ENCODE measurements at regions not wholly inside any gene's neighbourhood (a gene's known extent, or its start where the extent isn't known, plus 50 kb on each side); places are given as distances from the start of the nearest gene placed in this dataset.
"Not testable (repeated sequence)": the region's sequence is repeated elsewhere in the genome, so short reads cannot be mapped to it uniquely, and the experiment has no call there.

DNA sequence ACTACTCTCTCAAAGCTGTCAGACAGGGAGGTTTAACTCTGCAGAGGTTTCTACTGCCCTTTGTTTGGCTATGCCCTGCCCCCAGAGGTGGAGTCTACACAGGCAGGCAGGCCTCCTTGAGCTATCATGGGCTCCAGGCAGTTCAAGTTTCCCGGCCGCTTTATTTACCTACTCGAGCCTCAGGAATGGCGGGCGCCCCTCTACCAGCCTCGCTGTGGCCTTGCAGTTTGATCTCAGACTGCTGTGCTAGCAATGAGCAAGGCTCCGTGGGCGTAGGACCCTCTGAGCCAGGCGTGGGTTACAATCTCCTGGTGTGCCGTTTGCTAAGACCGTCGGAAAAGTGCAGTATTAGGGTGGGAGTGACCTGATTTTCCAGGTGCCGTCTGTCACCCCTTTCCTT is 124.3 kb downstream of the PTCHD1 start:
- not testable (repeated sequence) for DNase-seq (ENCODE audit: low read depth)

DNA sequence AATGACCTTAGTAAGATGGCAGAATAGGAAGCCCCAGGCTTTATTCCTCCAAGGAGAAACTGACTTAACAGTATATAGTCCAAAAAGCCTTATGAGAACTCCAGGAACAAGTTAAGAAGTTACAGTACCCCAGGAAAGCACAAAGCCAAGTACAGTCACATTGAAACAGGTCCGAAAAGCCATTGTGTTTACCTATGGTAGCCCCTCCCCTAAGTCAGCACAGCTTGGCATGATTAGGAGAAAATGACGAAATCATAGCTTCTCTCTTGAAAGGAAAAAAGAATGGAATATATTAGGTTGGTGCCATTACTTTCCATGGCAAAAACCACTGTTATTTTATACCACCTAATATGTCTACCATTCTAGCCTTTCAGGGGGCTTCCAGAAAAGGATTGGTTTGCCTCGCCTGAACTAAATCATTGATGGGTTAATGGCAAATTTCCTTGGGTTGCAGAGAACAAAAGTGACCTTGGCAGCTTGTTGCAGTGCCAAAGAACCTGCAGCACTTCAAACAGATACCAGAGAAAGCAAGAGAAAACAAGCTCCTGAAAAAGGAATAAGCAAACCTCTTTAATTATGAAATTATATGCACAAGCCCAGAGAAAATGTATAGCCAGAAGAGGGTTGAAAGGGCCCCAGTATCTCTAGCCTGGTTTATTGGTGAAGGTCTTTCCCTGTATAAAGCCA is 130.6 kb downstream of the PTCHD1 start:
- no peak for DNase-seq (ENCODE audit: low read depth)

DNA sequence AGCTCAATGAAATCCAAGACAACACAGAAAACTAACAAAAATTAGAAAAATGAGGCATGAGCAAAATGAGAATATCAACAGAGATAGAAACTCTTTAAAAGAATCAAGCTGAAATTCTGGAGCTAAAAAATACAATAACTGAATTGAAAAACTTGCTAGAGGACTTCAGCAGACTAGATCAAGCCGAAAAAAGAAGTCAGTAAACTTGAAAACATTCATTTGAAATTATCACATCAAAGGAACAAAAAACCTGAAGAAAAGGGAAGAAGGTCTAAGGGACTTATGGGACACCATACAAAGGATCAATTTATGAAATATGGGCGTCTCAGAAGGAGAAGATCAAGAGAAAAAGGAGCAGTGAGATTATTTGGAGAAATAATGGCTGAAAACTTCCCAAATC is 131.3 kb downstream of the PTCHD1 start:
- DNase-seq (ENCODE audit: low read depth): no peak

DNA sequence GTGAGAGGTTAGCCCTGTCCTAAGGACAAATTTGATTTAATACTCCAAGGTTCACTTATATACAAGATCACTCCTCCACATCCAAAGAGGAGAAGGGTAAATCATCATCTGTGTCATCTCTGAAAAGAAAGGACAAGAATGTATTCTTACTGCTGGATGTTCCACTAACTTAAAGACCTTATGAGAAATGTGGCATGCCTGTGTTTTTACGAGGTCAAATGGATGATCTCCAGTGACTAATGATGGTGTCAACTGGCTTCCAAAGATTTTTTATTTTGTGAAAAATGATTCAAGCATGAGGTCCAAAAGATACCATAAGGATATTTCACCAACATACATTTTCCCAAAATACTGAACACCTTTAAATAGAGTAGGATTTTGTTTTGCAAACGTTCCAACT is 143.4 kb downstream of the PTCHD1 start:
- no peak for DNase-seq (ENCODE audit: low read depth)

DNA sequence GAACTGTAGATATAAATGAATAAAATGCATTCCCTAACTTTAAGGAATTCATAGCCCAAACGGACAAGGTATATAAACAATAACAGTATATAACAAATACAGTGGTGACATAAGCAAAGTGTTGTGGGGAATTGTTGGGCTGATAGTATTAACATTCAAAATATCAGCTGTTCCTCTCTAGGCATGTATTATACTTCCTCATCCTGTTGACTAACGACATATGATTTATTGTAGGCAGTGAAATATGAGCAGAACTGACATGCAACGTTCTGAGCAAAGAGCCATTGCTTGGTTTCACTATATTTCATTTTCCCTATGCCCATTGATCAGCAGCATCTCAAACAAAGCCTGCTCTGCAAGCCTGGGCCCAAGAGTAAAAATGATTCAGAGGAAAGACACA is 143.9 kb downstream of the PTCHD1 start:
- DNase-seq (ENCODE audit: low read depth): no peak

DNA sequence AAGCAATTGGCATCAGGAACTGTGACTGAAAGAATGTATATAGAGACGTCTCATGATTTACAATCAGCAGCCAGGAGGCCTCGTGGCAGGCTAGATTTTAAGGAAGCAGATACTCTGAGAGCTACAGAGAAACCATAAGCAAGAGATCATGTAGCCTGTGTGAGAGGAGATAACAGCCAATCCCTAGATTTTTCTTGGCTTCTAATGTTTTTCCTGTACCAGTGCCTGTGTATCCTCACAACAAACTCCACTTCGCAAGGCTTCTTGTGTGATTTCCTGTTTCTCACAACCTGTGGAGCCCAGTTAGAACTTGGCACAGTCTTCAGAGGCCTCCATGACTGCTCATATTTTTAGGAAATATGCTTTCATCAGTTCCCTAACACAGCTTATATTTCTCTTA is 147.9 kb downstream of the PTCHD1 start:
- no peak for DNase-seq (ENCODE audit: low read depth)

DNA sequence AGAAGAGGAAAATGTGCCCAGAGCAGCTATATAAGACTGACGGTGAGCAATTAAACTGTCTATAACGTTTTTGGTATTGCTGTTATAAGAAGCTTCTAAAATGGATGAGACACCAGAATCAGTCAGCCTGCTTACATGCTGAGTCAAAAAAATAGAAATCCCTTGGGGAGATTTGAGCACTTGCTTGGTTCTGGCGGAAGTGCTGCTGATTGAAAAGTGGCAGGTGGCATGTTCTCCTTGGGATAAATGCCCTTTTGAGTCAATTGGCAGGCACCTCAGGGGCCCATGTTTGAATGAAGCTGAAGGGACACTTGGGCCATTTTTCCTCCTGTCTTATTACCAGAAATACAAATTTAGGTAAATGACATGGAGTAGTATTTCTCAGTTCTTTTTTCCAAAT is 148.7 kb downstream of the PTCHD1 start:
- no peak for DNase-seq (ENCODE audit: low read depth)

DNA sequence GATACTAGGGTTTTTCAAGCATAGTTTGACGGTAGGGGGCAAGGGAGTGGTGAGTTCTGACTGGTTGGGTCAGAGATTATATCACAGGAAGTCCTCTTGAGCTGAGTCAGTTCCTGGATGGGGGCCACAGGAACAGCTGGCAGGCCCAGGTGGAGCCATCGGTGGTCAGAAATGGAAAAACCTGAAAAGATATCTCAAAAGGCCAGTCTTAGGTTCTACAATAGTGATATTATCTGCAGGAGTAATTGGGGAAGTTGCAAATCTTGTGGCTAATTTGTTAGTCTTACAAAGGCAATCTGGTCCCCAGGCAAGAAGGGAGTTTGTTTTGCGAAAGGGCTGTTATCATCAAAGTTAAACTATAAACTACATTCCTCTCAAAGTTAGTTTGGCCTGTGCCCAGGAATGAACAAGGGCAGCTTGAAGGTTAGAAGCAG is 159.3 kb downstream of the PTCHD1 start:
- no peak for DNase-seq (ENCODE audit: low read depth)

DNA sequence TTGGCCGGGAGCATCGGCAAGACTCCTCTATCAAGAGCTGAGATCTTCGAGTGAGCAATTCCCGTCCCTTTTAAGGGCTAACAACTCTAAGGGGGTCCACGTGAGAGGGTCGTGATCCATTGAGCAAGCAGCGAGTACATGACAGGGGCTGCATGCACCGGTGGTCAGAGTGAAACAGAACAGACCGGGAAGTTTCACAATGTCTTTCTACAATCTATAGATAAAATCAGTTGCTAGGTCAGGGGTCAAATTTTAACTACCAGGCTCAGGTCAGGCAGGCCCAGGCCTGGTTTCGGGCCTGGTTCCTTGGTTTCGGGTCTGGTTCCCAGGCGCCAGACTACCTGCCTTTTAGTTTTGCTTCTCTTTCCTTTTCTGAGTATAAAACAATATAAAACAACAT is 160.1 kb downstream of the PTCHD1 start:
- no peak for DNase-seq (ENCODE audit: low read depth)

DNA sequence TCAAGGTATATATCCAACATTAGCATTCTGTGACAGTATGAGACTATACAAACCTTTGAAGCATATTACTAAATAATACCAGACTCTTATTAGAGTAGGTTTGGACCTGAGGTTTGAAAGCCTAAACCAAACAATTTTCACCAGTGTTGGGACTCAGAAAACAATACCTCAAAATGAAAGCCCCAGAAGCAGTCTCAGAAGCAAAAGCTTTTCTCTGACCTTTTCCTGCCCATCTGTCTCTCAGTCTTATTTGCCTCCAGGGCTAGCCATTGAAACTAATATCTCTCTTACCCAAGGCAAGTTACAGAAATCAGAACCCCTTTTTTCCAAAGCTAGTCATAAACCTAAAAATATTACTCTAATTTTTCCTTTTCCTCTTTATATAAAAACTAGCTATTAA is 163.3 kb downstream of the PTCHD1 start:
- no peak for DNase-seq (ENCODE audit: low read depth)

DNA sequence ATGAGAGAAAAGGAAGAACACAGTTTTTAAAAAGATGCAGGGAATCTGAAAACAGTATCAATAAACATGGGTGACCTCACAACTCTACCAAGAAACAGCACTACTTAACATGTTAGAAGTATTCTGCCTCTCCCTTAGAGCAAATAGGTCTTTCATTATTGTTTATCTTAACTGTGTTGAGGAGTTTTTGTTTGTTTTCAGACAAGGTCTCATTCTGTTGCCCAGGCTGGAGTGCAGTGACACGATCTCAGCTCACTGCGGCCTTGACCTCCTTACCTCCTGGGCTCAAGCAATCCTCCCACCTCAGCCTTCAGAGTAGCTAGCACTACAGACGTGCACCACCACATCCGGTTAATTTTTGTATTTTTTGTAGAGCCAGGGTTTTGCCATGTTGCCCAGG is 165.3 kb upstream of the PRDX4 start:
- no peak for DNase-seq (ENCODE audit: low read depth)

DNA sequence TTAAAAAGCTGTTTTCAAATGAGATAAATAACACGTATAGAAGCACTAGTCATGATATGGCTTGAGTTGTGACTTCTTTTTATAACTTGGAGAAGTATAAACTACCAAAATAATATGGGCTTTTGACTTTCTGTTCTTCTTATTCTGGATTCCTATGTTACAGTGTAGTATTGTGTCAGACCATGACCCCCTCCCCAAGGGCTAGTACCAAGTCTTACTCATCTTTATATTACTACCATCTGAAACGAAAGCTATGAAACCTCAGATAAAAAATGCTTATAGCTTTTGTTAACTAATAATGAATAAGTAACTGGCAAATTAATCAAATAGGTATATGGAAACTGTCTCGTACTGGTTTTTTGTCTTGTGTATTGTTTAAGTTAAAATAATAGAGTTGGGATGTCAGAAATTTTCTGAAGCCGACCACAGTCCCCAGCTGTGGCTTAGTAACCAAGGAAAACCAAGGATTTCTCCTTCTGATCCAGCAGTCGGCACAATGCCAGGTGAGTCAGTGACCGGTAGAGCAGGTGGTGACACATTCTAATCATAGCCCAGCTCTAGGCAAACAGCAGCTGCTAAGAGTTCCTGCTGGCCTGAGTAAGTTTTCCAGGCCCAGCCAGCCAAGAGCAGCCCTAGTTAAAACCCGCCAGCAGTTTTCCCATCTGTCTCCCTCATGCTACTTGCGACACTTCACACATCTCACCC is 163.3 kb upstream of the PRDX4 start:
- DNase-seq (ENCODE audit: low read depth): peak; percentile 7

DNA sequence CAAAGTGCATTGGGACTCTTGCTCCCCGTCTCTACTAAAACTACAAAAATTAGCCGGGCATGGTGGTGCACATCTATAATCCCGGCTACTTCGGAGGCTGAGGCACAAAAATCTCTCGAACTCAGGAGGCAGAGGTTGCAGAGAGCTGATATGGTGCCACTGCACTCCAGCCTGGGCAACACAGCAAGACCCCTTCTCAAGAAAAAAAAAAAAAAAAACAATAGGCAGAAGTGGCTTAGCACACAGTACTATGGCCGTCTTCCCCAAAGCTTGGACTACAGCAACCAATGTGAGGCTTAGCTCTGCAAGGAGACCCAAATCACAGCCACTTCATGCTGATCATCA is 162.8 kb upstream of the PRDX4 start:
- no peak for DNase-seq (ENCODE audit: low read depth)

DNA sequence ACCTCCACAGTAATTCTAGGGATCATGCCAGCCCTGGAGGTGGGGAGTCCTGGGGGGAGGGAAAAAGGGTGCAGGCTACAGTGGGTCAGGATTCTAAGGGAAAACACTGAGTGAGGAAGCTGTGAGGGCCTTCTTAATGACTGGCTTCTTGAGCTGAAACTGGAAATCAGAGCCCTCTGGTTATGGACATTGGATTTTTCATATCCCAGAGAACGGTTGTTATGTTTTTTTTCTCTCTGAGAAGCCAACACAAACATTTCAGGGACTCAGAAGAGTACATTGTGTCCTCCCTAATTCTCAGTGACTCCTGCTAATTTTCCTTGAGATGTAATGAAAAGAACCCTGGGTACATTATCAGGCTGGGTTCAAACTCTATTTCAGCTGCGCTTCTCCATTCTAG is 162.4 kb upstream of the PRDX4 start:
- DNase-seq (ENCODE audit: low read depth): no peak

DNA sequence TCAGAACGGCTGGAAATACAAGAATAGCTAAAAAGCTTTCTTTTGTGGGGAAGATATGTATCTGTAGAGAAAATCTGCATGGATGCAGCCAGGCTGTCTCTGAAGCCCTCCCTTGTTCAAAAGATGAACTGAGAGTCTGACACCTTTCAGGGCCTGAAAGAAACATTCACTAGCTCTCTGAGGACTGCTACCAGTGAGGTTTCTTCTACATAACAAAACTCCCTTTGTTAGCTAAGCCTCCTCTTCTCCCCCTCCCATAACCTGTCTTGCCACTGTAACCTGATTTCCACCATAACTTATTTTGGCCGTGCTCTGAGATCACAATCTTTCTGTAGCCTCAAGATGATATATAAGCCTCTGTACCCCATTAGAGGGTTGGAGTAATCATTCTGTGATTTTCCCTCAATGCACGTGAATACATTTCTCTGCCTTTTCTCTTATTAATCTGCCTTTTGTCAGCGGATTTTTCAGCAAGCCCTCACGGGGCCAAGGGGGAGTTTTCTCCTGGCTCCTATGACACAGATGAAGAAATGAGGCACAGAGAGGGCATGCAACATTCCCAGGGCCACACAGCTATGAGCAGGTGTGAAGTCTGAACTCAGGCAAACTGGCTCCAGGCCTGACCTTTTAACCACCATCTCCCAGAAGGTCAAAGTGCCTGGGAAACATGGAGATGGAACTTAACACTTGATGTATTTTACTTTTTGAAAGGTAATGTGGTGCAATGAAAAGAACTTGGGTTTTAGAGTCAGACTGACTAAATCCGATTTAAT is 161.6 kb upstream of the PRDX4 start:
- DNase-seq (ENCODE audit: low read depth): no peak

DNA sequence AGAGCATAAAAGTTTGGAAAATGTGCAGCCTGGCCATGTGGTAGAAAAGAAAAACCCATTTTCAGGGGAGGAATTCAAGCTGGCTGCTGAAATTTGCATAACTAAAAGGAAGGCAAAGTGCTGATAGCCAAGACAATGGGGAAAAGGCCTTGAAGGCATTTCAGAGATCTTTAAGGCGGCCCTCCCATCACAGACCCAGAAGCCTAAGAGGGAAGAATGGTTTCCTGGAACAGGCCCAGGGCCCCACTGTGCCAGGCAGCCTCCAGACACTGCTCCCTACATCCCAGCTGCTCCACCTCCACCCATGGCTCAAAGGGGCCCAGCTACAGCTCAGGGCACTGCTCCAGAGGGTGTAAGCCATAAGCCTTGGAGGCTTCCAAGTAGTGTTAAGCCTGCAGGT is 158.0 kb upstream of the PRDX4 start:
- DNase-seq (ENCODE audit: low read depth): no peak

DNA sequence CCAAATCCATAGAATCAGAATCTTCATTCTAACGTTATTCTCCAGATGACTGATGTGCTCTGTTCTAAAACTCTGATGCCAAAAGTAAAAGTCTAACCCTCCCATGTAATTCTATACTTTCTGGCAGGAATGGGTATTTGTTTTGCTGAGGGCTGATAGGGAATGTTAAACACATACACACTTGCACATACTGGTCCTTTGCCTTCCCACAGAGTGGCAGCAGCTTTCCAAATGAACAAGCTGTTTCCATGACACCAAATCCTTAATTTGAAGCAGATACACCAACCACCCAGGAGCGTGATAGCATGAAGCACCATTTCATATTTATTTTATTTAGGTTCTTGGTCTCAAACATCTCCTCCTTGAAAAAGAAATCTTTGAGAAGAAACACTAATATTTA is 155.5 kb upstream of the PRDX4 start:
- DNase-seq (ENCODE audit: low read depth): no peak

DNA sequence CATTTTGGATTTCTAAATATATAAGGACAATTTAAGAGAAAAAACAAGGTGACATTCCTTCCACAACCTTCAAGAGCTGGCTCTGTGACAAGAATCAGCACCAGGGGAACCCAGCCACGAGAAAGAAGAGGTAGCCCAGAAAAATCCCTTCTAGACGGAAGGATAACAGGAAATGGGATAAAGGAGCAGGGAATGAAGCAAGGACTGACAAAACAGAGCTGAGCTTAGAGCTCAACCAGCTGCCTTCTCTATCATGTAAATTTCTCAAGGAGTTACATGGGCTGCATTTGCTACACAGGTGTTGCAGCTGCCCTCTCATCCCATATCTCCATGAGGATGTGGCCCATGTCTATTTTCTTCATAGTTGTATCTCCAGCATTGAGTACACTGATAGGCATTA is 154.2 kb upstream of the PRDX4 start:
- DNase-seq (ENCODE audit: low read depth): no peak

DNA sequence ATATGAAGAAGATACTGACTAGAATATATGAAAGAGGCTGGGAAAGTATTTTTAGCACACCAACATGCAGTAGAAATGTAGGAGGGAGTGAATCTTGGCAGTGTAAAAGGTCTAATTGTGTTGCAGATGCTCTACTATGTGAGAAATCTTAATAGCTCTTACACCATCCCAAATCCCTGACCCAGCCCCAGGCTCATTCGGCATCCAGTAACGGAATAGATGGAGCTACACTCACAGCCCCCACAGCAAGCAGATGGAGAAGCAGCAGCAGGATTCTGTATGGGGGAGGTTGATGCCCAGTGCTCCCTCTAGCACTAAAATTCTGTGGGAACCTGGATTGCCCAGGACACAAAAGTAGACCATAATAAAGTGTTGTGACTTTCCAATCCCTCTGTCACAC is 153.2 kb upstream of the PRDX4 start:
- DNase-seq (ENCODE audit: low read depth): no peak

DNA sequence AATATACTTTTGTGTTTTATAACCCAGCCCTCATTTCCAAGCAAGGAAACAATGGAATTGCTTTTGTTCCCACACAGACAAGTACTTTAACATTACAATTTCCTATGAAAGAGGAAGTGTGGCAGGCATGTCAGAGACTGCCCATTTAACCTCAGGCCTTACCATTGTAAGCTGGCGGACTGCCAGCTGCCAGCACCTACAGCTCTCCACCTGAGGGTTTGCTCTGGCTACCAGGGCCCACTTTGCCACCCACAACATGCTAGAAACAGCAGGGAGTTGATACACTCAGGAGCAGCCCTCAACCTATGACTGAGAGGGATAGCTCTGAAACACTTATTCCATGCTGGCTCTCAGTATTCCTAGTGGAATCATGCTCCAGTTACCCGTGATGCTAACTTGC is 152.3 kb upstream of the PRDX4 start:
- DNase-seq (ENCODE audit: low read depth): no peak

DNA sequence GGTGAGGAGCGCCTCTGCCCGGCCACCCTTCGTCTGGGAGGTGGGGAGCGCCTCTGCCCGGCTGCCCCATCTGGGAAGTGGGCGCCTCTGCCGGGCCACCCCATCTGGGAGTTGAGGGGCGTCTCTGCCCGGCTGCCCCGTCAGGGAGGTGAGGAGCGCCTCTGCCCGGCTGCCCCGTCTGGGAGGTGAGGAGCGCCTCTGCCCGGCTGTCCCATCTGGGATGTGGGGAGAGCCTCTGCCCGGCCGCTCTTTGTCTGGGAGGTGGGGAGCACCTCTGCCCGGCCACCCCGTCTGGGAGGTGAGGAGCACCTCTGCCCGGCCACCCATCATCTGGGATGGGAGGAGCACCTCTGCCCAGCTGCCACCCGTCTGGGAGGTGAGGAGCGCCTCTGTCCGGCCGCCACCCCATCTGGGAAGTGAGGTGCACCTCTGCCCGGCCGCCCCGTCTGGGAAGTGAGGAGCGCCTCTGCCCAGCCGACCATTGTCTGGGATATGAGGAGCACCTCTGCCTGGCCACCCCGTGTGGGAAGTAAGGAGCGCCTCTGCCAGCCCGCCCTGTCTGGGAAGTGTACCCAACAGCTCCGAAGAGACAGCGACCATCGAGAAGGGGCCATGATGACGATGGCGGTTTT is 144.2 kb upstream of the PRDX4 start:
- not testable (repeated sequence) for DNase-seq (ENCODE audit: low read depth)

DNA sequence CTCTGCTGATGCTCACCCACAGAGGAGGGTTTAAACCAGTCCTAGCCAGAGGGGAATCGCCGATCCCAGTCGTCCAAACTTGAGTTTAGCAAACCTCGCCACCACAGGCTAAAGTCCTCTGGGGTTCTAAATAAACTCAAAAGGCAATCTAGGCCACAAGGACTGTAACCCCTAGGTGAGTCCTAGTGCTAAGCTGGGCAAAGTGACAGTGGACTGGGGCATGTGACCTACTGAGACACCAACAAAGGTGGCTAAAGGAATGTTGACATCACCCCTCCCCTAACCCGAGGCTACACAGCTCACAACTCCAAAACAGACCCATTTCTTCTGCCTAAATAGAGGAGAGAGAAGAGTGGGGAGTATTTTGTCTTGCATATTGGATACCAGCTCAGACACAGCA is 142.8 kb upstream of the PRDX4 start:
- DNase-seq (ENCODE audit: low read depth): no peak

DNA sequence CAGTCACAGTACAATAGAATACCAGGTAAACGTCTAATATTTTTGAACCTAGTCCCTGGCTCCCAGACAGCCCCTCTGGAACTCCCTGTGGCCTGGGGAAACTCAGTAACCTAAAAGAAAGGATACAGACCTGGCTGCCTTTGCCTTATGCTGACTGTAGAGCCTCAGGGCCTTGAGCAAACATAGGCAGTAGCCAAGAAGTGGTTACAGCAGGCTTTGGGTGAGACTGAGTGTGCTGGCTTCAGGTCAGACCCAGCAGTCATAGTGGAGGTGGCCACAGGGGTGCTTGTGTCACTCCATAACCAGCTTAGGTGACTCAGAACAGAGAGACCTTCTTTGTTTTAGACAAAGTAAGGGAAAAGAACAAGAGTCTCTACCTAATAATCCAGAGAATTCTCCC is 141.8 kb upstream of the PRDX4 start:
- DNase-seq (ENCODE audit: low read depth): no peak
